GM10266 (cell line): ENCODE measurements at regions not wholly inside any gene's neighbourhood (a gene's known extent, or its start where the extent isn't known, plus 50 kb on each side); places are given as distances from the start of the nearest gene placed in this dataset.

Experiments used
- DNase-seq: peaks from one replicate; pipeline ENCODE4 v3.0.0; 2012; ENCODE audit errors: extremely low spot score
- CTCF ChIP-seq: IDR thresholded peaks from 2 replicates; pipeline ENCODE4 v1.5.1; 2012; ENCODE audit warnings: mild to moderate bottlenecking, low read depth; ENCODE audit not compliant: control insufficient read depth, insufficient read depth; ENCODE audit errors: missing control alignments

DNA sequence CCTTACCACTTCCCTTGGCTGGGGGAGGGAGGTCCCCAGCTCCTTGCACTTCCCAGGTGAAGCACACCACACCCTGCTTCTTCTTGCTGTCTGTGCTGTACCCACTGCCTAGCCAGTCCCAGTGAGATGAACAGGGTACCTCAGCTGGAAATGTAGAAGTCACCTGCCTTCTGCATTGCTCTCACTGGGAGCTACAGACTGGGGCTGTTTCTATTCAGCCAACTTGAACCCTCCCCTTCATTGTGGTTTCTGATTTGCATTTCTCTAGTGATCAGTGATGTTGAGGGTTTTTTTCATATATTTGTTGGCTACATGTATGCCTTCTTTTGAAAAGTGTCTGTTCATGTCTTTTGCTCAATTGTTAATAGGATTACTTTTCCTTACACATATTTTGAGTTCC is 222.8 kb downstream of the DDX3Y start:
- DNase-seq = no peak
- TF ChIP-seq CTCF = no peak

DNA sequence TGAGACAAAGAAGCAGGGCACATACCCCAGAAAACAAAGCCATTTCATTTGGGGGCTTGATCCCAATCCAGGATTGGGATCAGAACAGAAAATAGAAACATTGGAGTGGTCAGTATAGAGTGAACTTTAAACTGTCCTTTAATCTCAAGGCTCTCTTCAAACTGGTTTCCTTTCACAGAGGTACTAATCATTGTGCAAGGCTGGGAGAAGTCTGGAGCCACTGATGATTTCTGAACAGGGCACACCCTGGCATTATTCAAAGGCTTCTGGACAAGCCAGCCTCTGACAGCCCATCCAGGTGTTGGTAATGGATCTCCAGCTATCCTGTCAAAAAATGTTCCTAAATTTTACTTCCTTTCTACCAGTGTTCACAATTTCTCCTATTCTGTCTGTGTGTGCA is 244.5 kb downstream of the DDX3Y start:
- no peak for TF ChIP-seq CTCF
- DNase-seq = no peak

DNA sequence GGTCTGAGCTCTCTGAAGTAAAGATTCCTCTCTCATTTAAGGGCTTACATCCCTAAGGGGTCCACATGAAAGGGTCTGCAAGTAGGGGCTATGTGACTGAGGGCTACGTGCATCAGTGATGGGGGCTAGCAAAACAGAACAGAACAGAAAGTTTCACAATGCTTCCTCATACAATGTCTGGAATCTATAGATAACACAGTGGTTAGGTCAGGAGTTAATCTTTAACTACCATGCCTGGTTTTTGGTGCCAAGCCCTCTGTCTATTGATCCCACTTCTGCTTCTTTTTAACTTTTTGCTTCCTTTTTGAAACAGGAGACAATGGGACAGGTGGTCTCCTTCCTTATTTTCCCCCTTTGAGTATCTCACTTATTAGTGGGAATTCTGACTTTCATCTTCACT is 263.0 kb downstream of the DDX3Y start:
- no peak for DNase-seq
- TF ChIP-seq CTCF = no peak

GRCh38 chrY:13168257-13168656 is 263.6 kb downstream of the DDX3Y start:
- DNase-seq = no peak
- no peak for TF ChIP-seq CTCF
